PC-3 (cell line): ENCODE measurements at regions not wholly inside any gene's neighbourhood (a gene's known extent, or its start where the extent isn't known, plus 50 kb on each side); places are given as distances from the start of the nearest gene placed in this dataset.

Source experiments
- EZH2 ChIP-seq: fragments of 300-600 bp; sonication (generic); IDR thresholded peaks from one replicate; pipeline ENCODE4 v1.6.1; 2017; ENCODE audit warnings: antibody characterized with exemption, mild to moderate bottlenecking, low read length; ENCODE audit not compliant: unreplicated experiment
- EZH2phosphoT487 ChIP-seq: fragments of 300-600 bp; sonication (generic); IDR thresholded peaks from 2 replicates; pipeline ENCODE4 v1.6.1; 2018; ENCODE audit warnings: mild to moderate bottlenecking, antibody characterized with exemption, low read length, borderline replicate concordance
- TF ChIP-seq, protein P1 (sequence below): fragments of 300-600 bp; sonication (generic); conservative IDR thresholded peaks from 2 replicates; pipeline ENCODE4 v1.5.1; 2017; ENCODE audit warnings: antibody characterized with exemption, low read depth, mild to moderate bottlenecking, low read length

DNA sequence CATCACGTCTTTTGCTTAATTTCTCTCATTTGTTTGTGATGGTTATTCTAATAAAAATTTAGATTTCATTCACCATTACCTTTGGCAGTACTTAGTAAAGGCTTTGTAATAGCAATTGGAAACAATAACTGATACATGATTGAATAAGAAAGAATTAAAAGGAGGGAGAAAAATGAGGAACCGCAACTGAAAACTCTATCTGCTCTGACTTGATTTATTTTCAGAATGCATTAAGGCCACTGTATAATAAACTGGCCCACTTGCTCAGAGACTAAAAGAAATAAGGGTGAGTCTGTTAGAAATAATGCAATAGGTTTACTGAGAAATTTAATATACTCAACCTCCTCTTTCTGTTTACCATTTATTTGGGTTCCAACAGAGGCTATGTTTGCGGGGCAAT is 351.5 kb downstream of the TMA16 start:
- TF ChIP-seq, protein P1, sequence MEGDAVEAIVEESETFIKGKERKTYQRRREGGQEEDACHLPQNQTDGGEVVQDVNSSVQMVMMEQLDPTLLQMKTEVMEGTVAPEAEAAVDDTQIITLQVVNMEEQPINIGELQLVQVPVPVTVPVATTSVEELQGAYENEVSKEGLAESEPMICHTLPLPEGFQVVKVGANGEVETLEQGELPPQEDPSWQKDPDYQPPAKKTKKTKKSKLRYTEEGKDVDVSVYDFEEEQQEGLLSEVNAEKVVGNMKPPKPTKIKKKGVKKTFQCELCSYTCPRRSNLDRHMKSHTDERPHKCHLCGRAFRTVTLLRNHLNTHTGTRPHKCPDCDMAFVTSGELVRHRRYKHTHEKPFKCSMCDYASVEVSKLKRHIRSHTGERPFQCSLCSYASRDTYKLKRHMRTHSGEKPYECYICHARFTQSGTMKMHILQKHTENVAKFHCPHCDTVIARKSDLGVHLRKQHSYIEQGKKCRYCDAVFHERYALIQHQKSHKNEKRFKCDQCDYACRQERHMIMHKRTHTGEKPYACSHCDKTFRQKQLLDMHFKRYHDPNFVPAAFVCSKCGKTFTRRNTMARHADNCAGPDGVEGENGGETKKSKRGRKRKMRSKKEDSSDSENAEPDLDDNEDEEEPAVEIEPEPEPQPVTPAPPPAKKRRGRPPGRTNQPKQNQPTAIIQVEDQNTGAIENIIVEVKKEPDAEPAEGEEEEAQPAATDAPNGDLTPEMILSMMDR, result no peak
- TF ChIP-seq EZH2phosphoT487 (no peak), EZH2 (no peak)
